K562 (cell line): ENCODE measurements at regions not wholly inside any gene's neighbourhood (a gene's known extent, or its start where the extent isn't known, plus 50 kb on each side); places are given as distances from the start of the nearest gene placed in this dataset.
"Not testable (repeated sequence)": the region's sequence is repeated elsewhere in the genome, so short reads cannot be mapped to it uniquely, and the experiment has no call there.

Experiments
- ATAC-seq: fragments of 200-7000 bp; cut with Tn5 transposase; 3 replicates; pipeline ENCODE4 v1.9.1; 2020; ENCODE audit warnings: moderate library complexity
- BruUV-seq: library from RNA; stranded (reverse); fragments of 400-500 nt; replicated peaks from 2 replicates; lab custom pipeline; 2021; lab: Mats Ljungman, UMichigan
- CTCF ChIA-PET: fragments of 300-600 bp; formaldehyde crosslinking; extraction: SDS; loops from one replicate; lab custom pipeline; 2021; ENCODE audit warnings: low intra/inter-chr PET ratio; lab: Yijun Ruan, JAX
- POLR2A ChIA-PET: fragments of 300-600, 350-650 bp; sonication (Branson Sonifier 250); formaldehyde crosslinking; extraction: SDS; loops from one replicate; lab custom pipeline; 2021; ENCODE audit warnings: antibody characterized with exemption, inconsistent platforms; lab: Yijun Ruan, JAX
- DNase-seq, 4 experiments: peaks; one replicate each; pipeline versions ENCODE4 v3.0.0 to v3.0.0-alpha.2; 2011 to 2018; ENCODE audit warnings: low spot score in 3 of 4, mixed read lengths in 3 of 4; ENCODE audit errors: extremely low read depth in 1 of 4
- FAIRE-seq: peaks from 2 replicates; lab custom pipeline; 2011; peaks lifted over from hg19 to GRCh38; lab: Jason Lieb, UNC
- H2AFZ ChIP-seq: 2 replicates; pipeline ENCODE4 v1.6.0; 2011; ENCODE audit warnings: low read depth, low read length, control low read depth, inconsistent platforms
- H3K27ac ChIP-seq: fragments of 200-600 bp; 3 replicates; pipeline ENCODE4 v1.8.0; 2011; ENCODE audit warnings: low read depth, mild to moderate bottlenecking, control low read depth, inconsistent platforms, low read length, moderate library complexity, mixed read lengths; ENCODE audit errors: extremely low read depth
- H3K27me3 ChIP-seq, 2 experiments: fragments of 300-600 bp in 1 of 2; 2 replicates in 1 of 2; 3 replicates in 1 of 2; pipeline versions ENCODE4 v1.6.0 to v1.8.0; 2011; ENCODE audit warnings: inconsistent platforms in 2 of 2, low read length in 2 of 2, mild to moderate bottlenecking in 1 of 2, mixed read lengths in 1 of 2, moderate library complexity in 1 of 2; ENCODE audit not compliant: control insufficient read depth in 2 of 2, insufficient read depth in 2 of 2
- H3K36me3 ChIP-seq: fragments of 300-600 bp; 3 replicates; pipeline ENCODE4 v1.8.0; 2011; ENCODE audit warnings: mild to moderate bottlenecking, low read length, inconsistent platforms; ENCODE audit not compliant: control insufficient read depth, insufficient read depth
- H3K4me1 ChIP-seq, 2 experiments: fragments of 200-600 bp in 1 of 2; replicated peaks in 1 of 2; 2 replicates in 1 of 2; 3 replicates in 1 of 2; pipeline versions ENCODE4 v1.5.1 to v1.8.0; 2011; ENCODE audit warnings: inconsistent platforms in 2 of 2, low read length in 2 of 2, mild to moderate bottlenecking in 1 of 2, mixed read lengths in 1 of 2, moderate library complexity in 1 of 2; ENCODE audit not compliant: control insufficient read depth in 2 of 2, insufficient read depth in 2 of 2
- H3K4me2 ChIP-seq: 2 replicates; pipeline ENCODE4 v1.6.1; 2011; ENCODE audit warnings: low read length, control low read depth, inconsistent platforms, mixed read lengths; ENCODE audit not compliant: insufficient read depth
- H3K4me3 ChIP-seq: fragments of 200-600 bp; sonication (generic), shearing (Covaris generic); 2 replicates; pipeline ENCODE4 v1.5.1; 2016; ENCODE audit warnings: control low read depth, inconsistent platforms
- H3K79me2 ChIP-seq: fragments of 200-600 bp; 3 replicates; pipeline ENCODE4 v1.8.0; 2011; ENCODE audit warnings: low read length, inconsistent platforms; ENCODE audit not compliant: control insufficient read depth, insufficient read depth
- H3K9ac ChIP-seq, 2 experiments: 2 replicates each; pipeline versions ENCODE4 v1.6.0 to v1.6.1; 2011; ENCODE audit warnings: low read depth in 2 of 2, low read length in 2 of 2, control low read depth in 1 of 2, inconsistent platforms in 1 of 2, mild to moderate bottlenecking in 1 of 2, mixed read lengths in 1 of 2; ENCODE audit not compliant: insufficient read depth in 1 of 2
- H3K9me1 ChIP-seq: one replicate; pipeline ENCODE4 v1.6.0; 2011; ENCODE audit warnings: inconsistent platforms, mild to moderate bottlenecking, low read length, moderate library complexity; ENCODE audit not compliant: control insufficient read depth, insufficient read depth
- H3K9me3 ChIP-seq: replicated peaks from 2 replicates; pipeline ENCODE4 v1.5.1; 2011; ENCODE audit warnings: low read depth, low read length, inconsistent platforms; ENCODE audit not compliant: control insufficient read depth, insufficient read depth
- H4K20me1 ChIP-seq: replicated peaks from 2 replicates; pipeline ENCODE4 v1.6.1; 2011; ENCODE audit warnings: low read length, inconsistent platforms, mixed read lengths; ENCODE audit not compliant: control insufficient read depth, insufficient read depth
- CC2D1A ChIP-seq: fragments of 450-650 bp; IDR thresholded peaks from 2 replicates; pipeline ENCODE4 v1.6.1; 2017; ENCODE audit warnings: mild to moderate bottlenecking
- PCBP1 ChIP-seq: fragments of 200-400 bp; formaldehyde crosslinking; IDR thresholded peaks from 2 replicates; pipeline ENCODE4 v1.6.1; 2018; ENCODE audit warnings: mild to moderate bottlenecking, low read depth, low read length; ENCODE audit not compliant: poor library complexity, severe bottlenecking
- RAD51 ChIP-seq: fragments of 450-650 bp; IDR thresholded peaks from 2 replicates; pipeline ENCODE4 v1.7.1; 2016; ENCODE audit warnings: low read depth, mild to moderate bottlenecking, borderline replicate concordance
- XRCC3 ChIP-seq: fragments of 450-650 bp; IDR thresholded peaks from 2 replicates; pipeline ENCODE4 v1.6.1; 2017; ENCODE audit warnings: mild to moderate bottlenecking, moderate library complexity
- ZNF431 ChIP-seq: sonication (generic); formaldehyde crosslinking; IDR thresholded peaks from 2 replicates; pipeline ENCODE4 v1.8.0; 2022; ENCODE audit warnings: mild to moderate bottlenecking, missing genetic modification reagents
- in situ Hi-C: fragments of 300-500 bp; cut with MboI; formaldehyde crosslinking; loops from 4 replicates; pipeline ENCODE4 v1.15.0; 2018; ENCODE audit warnings: inconsistent platforms, mixed read lengths
- intact Hi-C: fragments of 100-400 bp; cut with micrococcal nuclease; formaldehyde crosslinking; loops from 2 replicates; pipeline ENCODE4 v1.14.2; 2022
- TF ChIP-seq, protein P1 (sequence below): fragments of 250-450 bp; sonication (Bioruptor Pico); IDR thresholded peaks from 2 replicates; pipeline ENCODE4 v1.4.0; 2020; ENCODE audit warnings: mild to moderate bottlenecking, moderate library complexity, borderline replicate concordance
- TF ChIP-seq, protein P2 (sequence below): fragments of 250-450 bp; sonication (Bioruptor Pico); IDR thresholded peaks from 2 replicates; pipeline ENCODE4 v1.4.0; 2020; ENCODE audit warnings: mild to moderate bottlenecking, moderate library complexity
- TF ChIP-seq, protein P3 (sequence below): IDR thresholded peaks from 3 replicates; pipeline ENCODE4 v1.6.1; 2011; ENCODE audit warnings: borderline replicate concordance, mild to moderate bottlenecking, moderate library complexity; ENCODE audit not compliant: insufficient read length; ENCODE audit errors: extremely low read depth

DNA sequence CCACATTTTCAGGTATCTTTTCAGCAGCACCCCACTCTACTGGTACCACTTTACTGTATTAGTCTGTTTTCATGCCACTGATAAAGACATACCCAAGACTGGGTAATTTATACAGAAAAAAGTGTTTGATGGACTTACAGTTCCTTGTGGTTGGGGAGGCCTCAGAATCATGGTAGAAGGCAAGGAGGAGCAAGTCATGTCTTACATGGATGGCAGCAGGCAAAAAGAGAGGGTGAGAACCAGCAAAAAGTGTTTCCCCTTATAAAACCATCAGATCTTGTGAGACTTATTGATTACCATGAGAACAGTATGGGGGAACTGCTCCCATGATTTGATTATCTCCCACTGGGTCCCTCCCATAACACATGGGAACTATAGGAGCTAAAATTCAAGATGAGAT lies 685.9 kb downstream of the NYAP2 start:
- intact Hi-C loops, ATAC-seq, H3K79me2 ChIP-seq, FAIRE-seq, H4K20me1 ChIP-seq, H3K9ac ChIP-seq, H3K27me3 ChIP-seq, H3K27ac ChIP-seq, H2AFZ ChIP-seq, in situ Hi-C loops, CTCF ChIA-PET, DNase-seq, BruUV-seq, H3K9me3 ChIP-seq, POLR2A ChIA-PET, H3K9me1 ChIP-seq, H3K4me1 ChIP-seq, H3K4me3 ChIP-seq, H3K4me2 ChIP-seq, H3K36me3 ChIP-seq: not testable (repeated sequence)
- 0 out of 2 replicates have a peak, but pooled peaks have one; percentile 33 for TF ChIP-seq ZNF431 (CRISPR knock-in tag)

DNA sequence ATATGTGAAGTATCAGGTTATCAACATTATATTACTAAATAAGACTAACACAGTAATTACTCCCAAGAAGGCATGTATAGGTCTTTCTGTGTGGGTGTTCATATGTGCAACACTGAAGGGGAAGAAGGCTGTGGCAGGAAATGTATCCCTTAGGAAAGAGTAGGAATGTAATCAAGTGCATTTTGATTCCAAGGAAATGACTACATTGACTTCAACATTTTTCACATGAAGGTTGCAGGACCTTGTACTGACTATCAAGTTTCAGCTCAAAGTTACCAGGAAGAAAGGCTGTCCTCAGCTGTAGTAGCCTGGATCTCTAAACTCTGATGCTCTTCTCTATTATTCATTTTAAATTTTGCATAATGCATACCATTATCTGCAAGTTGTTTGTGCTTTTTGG lies 680.8 kb downstream of the NYAP2 start:
- Histone ChIP-seq H3K4me3 (no peak overlapping the region), H3K27ac (no peak overlapping the region), H3K79me2 (no peaks in the 10 kb centered on the region), H3K9me3 (no peaks in the 10 kb centered on the region), H3K9ac (no peak overlapping the region), H3K9me1 (no peaks in the 10 kb centered on the region), H3K36me3 (no peaks in the 10 kb centered on the region), H3K4me2 (no peak overlapping the region), H3K27me3 (no peaks in the 10 kb centered on the region), H3K4me1 (no peaks in the 10 kb centered on the region), H4K20me1 (no peaks in the 10 kb centered on the region), H2AFZ (no peak overlapping the region)
- ChIA-PET POLR2A (no interaction called here), CTCF (no interaction called here)
- DNase-seq (no peak), ATAC-seq (no peak), FAIRE-seq (no peak)
- intact Hi-C loops, result no loop called here
- no TSS peak for BruUV-seq
- in situ Hi-C loops, result no loop called here
- TF ChIP-seq XRCC3, result no peak
- TF ChIP-seq, protein P1, sequence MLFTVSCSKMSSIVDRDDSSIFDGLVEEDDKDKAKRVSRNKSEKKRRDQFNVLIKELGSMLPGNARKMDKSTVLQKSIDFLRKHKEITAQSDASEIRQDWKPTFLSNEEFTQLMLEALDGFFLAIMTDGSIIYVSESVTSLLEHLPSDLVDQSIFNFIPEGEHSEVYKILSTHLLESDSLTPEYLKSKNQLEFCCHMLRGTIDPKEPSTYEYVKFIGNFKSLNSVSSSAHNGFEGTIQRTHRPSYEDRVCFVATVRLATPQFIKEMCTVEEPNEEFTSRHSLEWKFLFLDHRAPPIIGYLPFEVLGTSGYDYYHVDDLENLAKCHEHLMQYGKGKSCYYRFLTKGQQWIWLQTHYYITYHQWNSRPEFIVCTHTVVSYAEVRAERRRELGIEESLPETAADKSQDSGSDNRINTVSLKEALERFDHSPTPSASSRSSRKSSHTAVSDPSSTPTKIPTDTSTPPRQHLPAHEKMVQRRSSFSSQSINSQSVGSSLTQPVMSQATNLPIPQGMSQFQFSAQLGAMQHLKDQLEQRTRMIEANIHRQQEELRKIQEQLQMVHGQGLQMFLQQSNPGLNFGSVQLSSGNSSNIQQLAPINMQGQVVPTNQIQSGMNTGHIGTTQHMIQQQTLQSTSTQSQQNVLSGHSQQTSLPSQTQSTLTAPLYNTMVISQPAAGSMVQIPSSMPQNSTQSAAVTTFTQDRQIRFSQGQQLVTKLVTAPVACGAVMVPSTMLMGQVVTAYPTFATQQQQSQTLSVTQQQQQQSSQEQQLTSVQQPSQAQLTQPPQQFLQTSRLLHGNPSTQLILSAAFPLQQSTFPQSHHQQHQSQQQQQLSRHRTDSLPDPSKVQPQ (CRISPR knock-in tag), result no peak
- TF ChIP-seq RAD51, result no peak
- TF ChIP-seq CC2D1A, result no peak
- TF ChIP-seq, protein P2, sequence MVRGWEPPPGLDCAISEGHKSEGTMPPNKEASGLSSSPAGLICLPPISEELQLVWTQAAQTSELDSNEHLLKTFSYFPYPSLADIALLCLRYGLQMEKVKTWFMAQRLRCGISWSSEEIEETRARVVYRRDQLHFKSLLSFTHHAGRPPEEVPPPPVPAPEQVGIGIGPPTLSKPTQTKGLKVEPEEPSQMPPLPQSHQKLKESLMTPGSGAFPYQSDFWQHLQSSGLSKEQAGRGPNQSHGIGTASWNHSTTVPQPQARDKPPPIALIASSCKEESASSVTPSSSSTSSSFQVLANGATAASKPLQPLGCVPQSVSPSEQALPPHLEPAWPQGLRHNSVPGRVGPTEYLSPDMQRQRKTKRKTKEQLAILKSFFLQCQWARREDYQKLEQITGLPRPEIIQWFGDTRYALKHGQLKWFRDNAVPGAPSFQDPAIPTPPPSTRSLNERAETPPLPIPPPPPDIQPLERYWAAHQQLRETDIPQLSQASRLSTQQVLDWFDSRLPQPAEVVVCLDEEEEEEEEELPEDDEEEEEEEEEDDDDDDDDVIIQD (CRISPR knock-in tag), result no peak
- TF ChIP-seq PCBP1, result no peak
- TF ChIP-seq, protein P3, sequence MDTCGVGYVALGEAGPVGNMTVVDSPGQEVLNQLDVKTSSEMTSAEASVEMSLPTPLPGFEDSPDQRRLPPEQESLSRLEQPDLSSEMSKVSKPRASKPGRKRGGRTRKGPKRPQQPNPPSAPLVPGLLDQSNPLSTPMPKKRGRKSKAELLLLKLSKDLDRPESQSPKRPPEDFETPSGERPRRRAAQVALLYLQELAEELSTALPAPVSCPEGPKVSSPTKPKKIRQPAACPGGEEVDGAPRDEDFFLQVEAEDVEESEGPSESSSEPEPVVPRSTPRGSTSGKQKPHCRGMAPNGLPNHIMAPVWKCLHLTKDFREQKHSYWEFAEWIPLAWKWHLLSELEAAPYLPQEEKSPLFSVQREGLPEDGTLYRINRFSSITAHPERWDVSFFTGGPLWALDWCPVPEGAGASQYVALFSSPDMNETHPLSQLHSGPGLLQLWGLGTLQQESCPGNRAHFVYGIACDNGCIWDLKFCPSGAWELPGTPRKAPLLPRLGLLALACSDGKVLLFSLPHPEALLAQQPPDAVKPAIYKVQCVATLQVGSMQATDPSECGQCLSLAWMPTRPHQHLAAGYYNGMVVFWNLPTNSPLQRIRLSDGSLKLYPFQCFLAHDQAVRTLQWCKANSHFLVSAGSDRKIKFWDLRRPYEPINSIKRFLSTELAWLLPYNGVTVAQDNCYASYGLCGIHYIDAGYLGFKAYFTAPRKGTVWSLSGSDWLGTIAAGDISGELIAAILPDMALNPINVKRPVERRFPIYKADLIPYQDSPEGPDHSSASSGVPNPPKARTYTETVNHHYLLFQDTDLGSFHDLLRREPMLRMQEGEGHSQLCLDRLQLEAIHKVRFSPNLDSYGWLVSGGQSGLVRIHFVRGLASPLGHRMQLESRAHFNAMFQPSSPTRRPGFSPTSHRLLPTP, result no peak
